ENCODE measurements at regions not wholly inside any gene's neighbourhood (a gene's known extent, or its start where the extent isn't known, plus 50 kb on each side); places are given as distances from the start of the nearest gene placed in this dataset.

GRCh38 chrX:22746081-22746480 lies 253.7 kb upstream of the DDX53 start:
- no peak overlapping the region for H3K4me3 ChIP-seq (ENCODE audit: insufficient read depth, low read depth, low read length)
- H3K9me3 ChIP-seq (ENCODE audit: insufficient read depth, low read depth, low read length): no peaks in the 10 kb centered on the region
- H3K9ac ChIP-seq (ENCODE audit: low read length): no peak overlapping the region
- TF ChIP-seq CTCF (IDR thresholded peaks at IDR 0.05; ENCODE audit: insufficient read depth, low read depth, low read length): no peak
- no peak for TF ChIP-seq EZH2 (IDR thresholded peaks at IDR 0.05; ENCODE audit: insufficient read depth, low read length)
- Mint-ChIP-seq H3K9me3 (ENCODE audit: unreplicated experiment) (no peaks in the 10 kb centered on the region), H3K4me1 (ENCODE audit: low read depth, unreplicated experiment) (no peaks in the 10 kb centered on the region), H3K27ac (ENCODE audit: unreplicated experiment) (no peak overlapping the region), H3K36me3 (ENCODE audit: low read depth, unreplicated experiment) (no peaks in the 10 kb centered on the region), H3K4me3 (ENCODE audit: unreplicated experiment) (no peak overlapping the region), H3K27me3 (ENCODE audit: low read depth, unreplicated experiment) (no peaks in the 10 kb centered on the region)
- H3K27ac ChIP-seq (ENCODE audit: low read depth, low read length): no peak overlapping the region
- H3K4me1 ChIP-seq (ENCODE audit: insufficient read depth, low read length): no peaks in the 10 kb centered on the region
- no peak overlapping the region for H2AFZ ChIP-seq (ENCODE audit: low read depth, low read length)
- no peaks in the 10 kb centered on the region for H3K27me3 ChIP-seq (ENCODE audit: insufficient read depth, low read length)
- H4K20me1 ChIP-seq (ENCODE audit: insufficient read depth, low read length): no peaks in the 10 kb centered on the region
- FAIRE-seq: peak; percentile 23
- no peaks in the 10 kb centered on the region for H3K36me3 ChIP-seq (ENCODE audit: insufficient read depth, low read length)
- no peak for DNase-seq (ENCODE audit: low read depth)
- no peaks in the 10 kb centered on the region for H3K79me2 ChIP-seq (ENCODE audit: insufficient read depth, low read length)
- no peak overlapping the region for H3K4me2 ChIP-seq (ENCODE audit: low read length)

GRCh38 chrX:22748093-22748999 lies 251.4 kb upstream of the DDX53 start:
- Histone ChIP-seq H3K9me3 (ENCODE audit: insufficient read depth, low read depth, low read length) (no peaks in the 10 kb centered on the region), H3K4me2 (ENCODE audit: low read length) (no peak overlapping the region), H3K36me3 (ENCODE audit: insufficient read depth, low read length) (no peaks in the 10 kb centered on the region), H3K4me1 (ENCODE audit: insufficient read depth, low read length) (no peaks in the 10 kb centered on the region), H3K4me3 (ENCODE audit: insufficient read depth, low read depth, low read length) (no peak overlapping the region), H2AFZ (ENCODE audit: low read depth, low read length) (no peak overlapping the region), H4K20me1 (ENCODE audit: insufficient read depth, low read length) (no peaks in the 10 kb centered on the region), H3K27me3 (ENCODE audit: insufficient read depth, low read length) (no peaks in the 10 kb centered on the region), H3K27ac (ENCODE audit: low read depth, low read length) (no peak overlapping the region), H3K79me2 (ENCODE audit: insufficient read depth, low read length) (no peaks in the 10 kb centered on the region), H3K9ac (ENCODE audit: low read length) (no peak overlapping the region)
- TF ChIP-seq CTCF (IDR thresholded peaks at IDR 0.05; ENCODE audit: insufficient read depth, low read depth, low read length) (peak; percentile 51), EZH2 (IDR thresholded peaks at IDR 0.05; ENCODE audit: insufficient read depth, low read length) (no peak)
- Mint-ChIP-seq H3K4me1 (ENCODE audit: low read depth, unreplicated experiment) (no peaks in the 10 kb centered on the region), H3K4me3 (ENCODE audit: unreplicated experiment) (no peak overlapping the region), H3K27ac (ENCODE audit: unreplicated experiment) (no peak overlapping the region), H3K36me3 (ENCODE audit: low read depth, unreplicated experiment) (no peaks in the 10 kb centered on the region), H3K27me3 (ENCODE audit: low read depth, unreplicated experiment) (no peaks in the 10 kb centered on the region), H3K9me3 (ENCODE audit: unreplicated experiment) (no peaks in the 10 kb centered on the region)
- FAIRE-seq: peak; percentile 95
- DNase-seq (ENCODE audit: low read depth): peak; percentile 8

Measured in astrocyte (in vitro differentiated cells and primary cell).